Upper lobe of left lung (tissue), 6 donors: ENCODE measurements at regions not wholly inside any gene's neighbourhood (a gene's known extent, or its start where the extent isn't known, plus 50 kb on each side); places are given as distances from the start of the nearest gene placed in this dataset.

Experiments
- ATAC-seq, 2 donors: fragments of 200-7000 bp; cut with Tn5 transposase; one replicate each; pipeline ENCODE4 v1.9.1; 2022; ENCODE audit warnings: mild to moderate bottlenecking in 2 of 2, moderate library complexity in 2 of 2; ENCODE audit not compliant: low FRiP score in 2 of 2
- DNase-seq, 2 donors: peaks; one replicate each; pipeline ENCODE4 v3.0.0-alpha.2; 2019 to 2020
- H3K27ac ChIP-seq, 4 donors: fragments of 200-600 bp; sonication (generic); one replicate each; pipeline ENCODE4 v1.5.1; 2016 to 2019
- H3K27me3 ChIP-seq, 4 donors: fragments of 200-600 bp; sonication (generic); one replicate each; pipeline ENCODE4 v1.5.1; 2017 to 2019
- H3K36me3 ChIP-seq, 4 donors: fragments of 200-600 bp; sonication (generic); one replicate each; pipeline ENCODE4 v1.5.1; 2016 to 2019
- H3K4me1 ChIP-seq, 4 donors: fragments of 200-600 bp; sonication (generic); one replicate each; pipeline ENCODE4 v1.5.1; 2018 to 2019
- H3K4me3 ChIP-seq, 4 donors: fragments of 200-600 bp; sonication (generic); one replicate each; pipeline ENCODE4 v1.5.1; 2017 to 2019; ENCODE audit warnings: mild to moderate bottlenecking in 2 of 4, moderate library complexity in 1 of 4
- H3K9me3 ChIP-seq, 4 donors: fragments of 200-600 bp; sonication (generic); one replicate each; pipeline ENCODE4 v1.5.1; 2018 to 2019
- EP300 ChIP-seq, 4 donors: sonication (generic); formaldehyde crosslinking; IDR thresholded peaks; one replicate each; pipeline ENCODE4 v1.5.1; 2017; ENCODE audit warnings: antibody characterized with exemption in 4 of 4, control low read depth in 2 of 4
- POLR2A ChIP-seq, 4 donors: fragments of 450-650 bp; IDR thresholded peaks; one replicate each; pipeline ENCODE4 v1.5.1; 2016 to 2017; ENCODE audit warnings: antibody characterized with exemption in 4 of 4, mild to moderate bottlenecking in 2 of 4
- POLR2AphosphoS5 ChIP-seq, 2 donors: sonication (generic); formaldehyde crosslinking; IDR thresholded peaks; one replicate each; pipeline ENCODE4 v1.5.1; 2017; ENCODE audit warnings: antibody characterized with exemption in 2 of 2
- WGBS, 2 donors: methylation state at CpG; one replicate each; pipeline ENCODE4 v1.1.5; 2017 to 2018; 5-methylcytosine and 5-hydroxymethylcytosine counted together
- TF ChIP-seq, protein P1 (sequence below), 6 experiments: fragments of 450-650 bp in 4 of 6; fragments of 200-600 bp in 2 of 6; sonication (generic) in 2 of 6; IDR thresholded peaks; one replicate each; pipeline ENCODE4 v1.5.1; 2016 to 2019; ENCODE audit warnings: antibody characterized with exemption in 6 of 6
- donor health status: DM: no; HTN: no; CAD: no; lungs with moderate emphysema.
- donor health status: DM: no; HTN: yes; CAD: no; lungs with severe emphysema.

GRCh38 chr2:221123396-221123795, 448.7 kb downstream of the EPHA4 start:
- Histone ChIP-seq H3K36me3 (no peaks in the 10 kb centered on the region), H3K9me3 (peaks cover 0 to 5% (median 2%) of the 10 kb centered on the region in 4 donors), H3K4me3 (no peak overlapping the region), H3K4me1 (no peaks in the 10 kb centered on the region), H3K27me3 (no peaks in the 10 kb centered on the region), H3K27ac (no peak overlapping the region)
- no peak for DNase-seq
- WGBS, 2 donors, result 85 to 92% methylated on average over 3 of the region's 3 CpGs
- TF ChIP-seq, protein P1, sequence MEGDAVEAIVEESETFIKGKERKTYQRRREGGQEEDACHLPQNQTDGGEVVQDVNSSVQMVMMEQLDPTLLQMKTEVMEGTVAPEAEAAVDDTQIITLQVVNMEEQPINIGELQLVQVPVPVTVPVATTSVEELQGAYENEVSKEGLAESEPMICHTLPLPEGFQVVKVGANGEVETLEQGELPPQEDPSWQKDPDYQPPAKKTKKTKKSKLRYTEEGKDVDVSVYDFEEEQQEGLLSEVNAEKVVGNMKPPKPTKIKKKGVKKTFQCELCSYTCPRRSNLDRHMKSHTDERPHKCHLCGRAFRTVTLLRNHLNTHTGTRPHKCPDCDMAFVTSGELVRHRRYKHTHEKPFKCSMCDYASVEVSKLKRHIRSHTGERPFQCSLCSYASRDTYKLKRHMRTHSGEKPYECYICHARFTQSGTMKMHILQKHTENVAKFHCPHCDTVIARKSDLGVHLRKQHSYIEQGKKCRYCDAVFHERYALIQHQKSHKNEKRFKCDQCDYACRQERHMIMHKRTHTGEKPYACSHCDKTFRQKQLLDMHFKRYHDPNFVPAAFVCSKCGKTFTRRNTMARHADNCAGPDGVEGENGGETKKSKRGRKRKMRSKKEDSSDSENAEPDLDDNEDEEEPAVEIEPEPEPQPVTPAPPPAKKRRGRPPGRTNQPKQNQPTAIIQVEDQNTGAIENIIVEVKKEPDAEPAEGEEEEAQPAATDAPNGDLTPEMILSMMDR (IDR thresholded peaks at IDR 0.05), result no peak
- TF ChIP-seq POLR2AphosphoS5 (IDR thresholded peaks at IDR 0.05), result no peak
- ATAC-seq, result no peak

GRCh38 chr2:221124532-221125240, 447.4 kb downstream of the EPHA4 start:
- Histone ChIP-seq H3K4me1 (no peaks in the 10 kb centered on the region), H3K9me3 (peaks cover 0 to 5% (median 2%) of the 10 kb centered on the region in 4 donors), H3K27me3 (no peaks in the 10 kb centered on the region), H3K27ac (no peak overlapping the region), H3K36me3 (no peaks in the 10 kb centered on the region), H3K4me3 (no peak overlapping the region)
- TF ChIP-seq POLR2AphosphoS5 (IDR thresholded peaks at IDR 0.05), result no peak
- TF ChIP-seq POLR2A (IDR thresholded peaks at IDR 0.05), result no peak
- TF ChIP-seq, protein P1 (IDR thresholded peaks at IDR 0.05), result no peak
- no peak for TF ChIP-seq EP300 (IDR thresholded peaks at IDR 0.05)
- ATAC-seq (no peak), DNase-seq (peak in 1 of 2 donors; percentile 13)
- WGBS, 2 donors, result 85 to 87% methylated on average over 9 of the region's 9 CpGs

- ATAC-seq (no peak), DNase-seq (no peak)
- Histone ChIP-seq H3K27ac (no peak overlapping the region), H3K9me3 (peaks cover 0 to 5% (median 2%) of the 10 kb centered on the region in 4 donors), H3K36me3 (no peaks in the 10 kb centered on the region), H3K4me1 (no peaks in the 10 kb centered on the region), H3K27me3 (no peaks in the 10 kb centered on the region), H3K4me3 (no peak overlapping the region)
- 83 to 84% methylated on average over 3 of the region's 3 CpGs for WGBS, 2 donors
- no peak for TF ChIP-seq POLR2AphosphoS5 (IDR thresholded peaks at IDR 0.05)
- no peak for TF ChIP-seq POLR2A (IDR thresholded peaks at IDR 0.05)
- TF ChIP-seq EP300 (IDR thresholded peaks at IDR 0.05), result no peak
- TF ChIP-seq, protein P1 (IDR thresholded peaks at IDR 0.05), result no peak
These were observed 446.4 kb downstream of the EPHA4 start for GRCh38 chr2:221125691-221126090.

DNA sequence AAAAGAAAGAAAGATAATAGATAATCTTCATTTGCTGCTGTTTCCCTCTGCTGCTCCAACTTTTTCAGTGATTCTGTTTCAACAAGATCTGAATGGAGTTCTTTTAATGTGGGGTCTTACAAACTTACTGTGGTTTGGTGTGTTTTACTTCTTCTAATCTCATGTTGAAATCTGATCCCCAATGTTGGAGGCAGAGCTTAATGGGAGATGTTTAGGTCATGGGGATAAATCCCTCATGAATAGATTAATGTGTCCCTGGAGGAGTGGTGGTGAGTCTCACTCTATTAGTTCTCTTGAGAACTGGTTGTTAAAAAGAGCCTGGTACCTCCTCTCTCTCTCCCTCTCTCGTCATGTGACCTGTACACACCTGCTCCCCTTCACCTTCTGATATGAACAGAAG, 442.4 kb downstream of the EPHA4 start:
- DNase-seq (no peak), ATAC-seq (no peak)
- Histone ChIP-seq H3K27me3 (no peaks in the 10 kb centered on the region), H3K27ac (no peak overlapping the region), H3K9me3 (peaks cover 0 to 5% (median 2%) of the 10 kb centered on the region in 4 donors), H3K4me3 (no peak overlapping the region), H3K4me1 (no peaks in the 10 kb centered on the region), H3K36me3 (no peaks in the 10 kb centered on the region)
- WGBS, 2 donors, result 79 to 83% methylated on average over 1 of the region's 1 CpG
- TF ChIP-seq POLR2AphosphoS5 (IDR thresholded peaks at IDR 0.05) (no peak), EP300 (IDR thresholded peaks at IDR 0.05) (no peak), POLR2A (IDR thresholded peaks at IDR 0.05) (no peak)
- TF ChIP-seq, protein P1 (IDR thresholded peaks at IDR 0.05), result no peak

- Histone ChIP-seq H3K4me3 (no peak overlapping the region), H3K4me1 (no peaks in the 10 kb centered on the region), H3K27ac (no peak overlapping the region), H3K9me3 (peaks cover 0 to 5% (median 2%) of the 10 kb centered on the region in 4 donors), H3K27me3 (no peaks in the 10 kb centered on the region), H3K36me3 (no peaks in the 10 kb centered on the region)
- ATAC-seq (no peak), DNase-seq (no peak)
- TF ChIP-seq, protein P1 (IDR thresholded peaks at IDR 0.05), result no peak
- no peak for TF ChIP-seq EP300 (IDR thresholded peaks at IDR 0.05)
- TF ChIP-seq POLR2A (IDR thresholded peaks at IDR 0.05), result no peak
- no peak for TF ChIP-seq POLR2AphosphoS5 (IDR thresholded peaks at IDR 0.05)
- 26 to 32% methylated on average over 1 of the region's 1 CpG for WGBS, 2 donors
These were observed 441.7 kb downstream of the EPHA4 start for GRCh38 chr2:221130431-221130830.
